IMR-90 (cell line): ENCODE measurements at regions not wholly inside any gene's neighbourhood (a gene's known extent, or its start where the extent isn't known, plus 50 kb on each side); places are given as distances from the start of the nearest gene placed in this dataset.

Source experiments
- ATAC-seq: fragments of 200-7000 bp; cut with Tn5 transposase; 2 replicates; pipeline ENCODE4 v1.9.1; 2020; ENCODE audit warnings: low read depth, mild to moderate bottlenecking, moderate library complexity
- BruUV-seq: library from RNA; stranded (reverse); fragments of 400-500 nt; replicated peaks from 2 replicates; lab custom pipeline; 2021; lab: Mats Ljungman, UMichigan
- CTCF ChIA-PET: fragments of 300-600 bp; formaldehyde crosslinking; extraction: SDS; loops from one replicate; lab custom pipeline; 2021; ENCODE audit warnings: antibody characterized with exemption; lab: Yijun Ruan, JAX
- POLR2A ChIA-PET: fragments of 300-600 bp; sonication (Branson Sonifier 250); formaldehyde crosslinking; loops from one replicate; lab custom pipeline; 2022; ENCODE audit warnings: antibody characterized with exemption; ENCODE audit not compliant: unreplicated experiment; lab: Charles Lee
- DNase-seq: peaks from one replicate; pipeline ENCODE4 v3.0.0; 2013
- H2AFZ ChIP-seq: replicated peaks from 2 replicates; pipeline ENCODE3; 2013; ENCODE audit warnings: low read length, mild to moderate bottlenecking; ENCODE audit not compliant: poor library complexity
- H2AK5ac ChIP-seq: 2 replicates; pipeline ENCODE4 v1.6.1; 2013; ENCODE audit warnings: low read depth, low read length, inconsistent platforms
- H2AK9ac ChIP-seq: replicated peaks from 2 replicates; pipeline ENCODE3; 2013; ENCODE audit warnings: mild to moderate bottlenecking, low read depth, low read length, moderate library complexity; ENCODE audit not compliant: poor library complexity
- H2BK120ac ChIP-seq: 2 replicates; pipeline ENCODE4 v1.6.1; 2013; ENCODE audit warnings: low read depth, low read length, inconsistent platforms
- H2BK15ac ChIP-seq: 3 replicates; pipeline ENCODE4 v1.6.1; 2013; ENCODE audit warnings: low read depth, low read length, inconsistent platforms
- H2BK20ac ChIP-seq: 2 replicates; pipeline ENCODE4 v1.6.1; 2013; ENCODE audit warnings: low read depth, mild to moderate bottlenecking, inconsistent platforms, low read length, moderate library complexity
- H2BK5ac ChIP-seq: 2 replicates; pipeline ENCODE4 v1.6.1; 2013; ENCODE audit warnings: mild to moderate bottlenecking, low read depth, low read length, inconsistent platforms; ENCODE audit not compliant: poor library complexity, severe bottlenecking
- H3K14ac ChIP-seq: replicated peaks from 2 replicates; pipeline ENCODE4 v1.6.1; 2013; ENCODE audit warnings: low read depth, low read length, inconsistent platforms
- H3K18ac ChIP-seq: 2 replicates; pipeline ENCODE4 v1.6.1; 2013; ENCODE audit warnings: low read depth, low read length, control low read depth
- H3K23ac ChIP-seq: 2 replicates; pipeline ENCODE4 v1.6.1; 2013; ENCODE audit warnings: low read depth, low read length, inconsistent platforms
- H3K27ac ChIP-seq: 2 replicates; pipeline ENCODE4 v1.5.1; 2013; ENCODE audit warnings: mild to moderate bottlenecking, control low read depth, low read length; ENCODE audit not compliant: insufficient read depth
- H3K27me3 ChIP-seq: 2 replicates; pipeline ENCODE4 v1.6.1; 2013; ENCODE audit warnings: low read length; ENCODE audit not compliant: control insufficient read depth, insufficient read depth
- H3K36me3 ChIP-seq: 2 replicates; pipeline ENCODE4 v1.6.1; 2013; ENCODE audit warnings: low read length, mixed read lengths; ENCODE audit not compliant: control insufficient read depth, insufficient read depth
- H3K4ac ChIP-seq: 2 replicates; pipeline ENCODE4 v1.6.1; 2013; ENCODE audit warnings: low read depth, low read length, inconsistent platforms
- H3K4me1 ChIP-seq: 2 replicates; pipeline ENCODE4 v1.6.1; 2013; ENCODE audit warnings: low read length, mixed read lengths; ENCODE audit not compliant: control insufficient read depth, insufficient read depth
- H3K4me2 ChIP-seq: 2 replicates; pipeline ENCODE4 v1.6.1; 2013; ENCODE audit warnings: low read depth, mild to moderate bottlenecking, control low read depth, low read length, moderate library complexity
- H3K4me3 ChIP-seq: 2 replicates; pipeline ENCODE4 v1.5.1; 2013; ENCODE audit warnings: low read depth, mild to moderate bottlenecking, control low read depth, low read length, moderate library complexity; ENCODE audit not compliant: insufficient read depth
- H3K56ac ChIP-seq: 2 replicates; pipeline ENCODE4 v1.6.1; 2013; ENCODE audit warnings: low read length, inconsistent platforms; ENCODE audit not compliant: insufficient read depth; ENCODE audit errors: extremely low read depth
- H3K79me1 ChIP-seq, 2 experiments: 2 replicates each; pipeline ENCODE4 v1.6.1; 2013; ENCODE audit warnings: low read length in 2 of 2, inconsistent platforms in 1 of 2, low read depth in 1 of 2
- H3K9ac ChIP-seq: 2 replicates; pipeline ENCODE4 v1.6.1; 2013; ENCODE audit warnings: low read depth, low read length, control low read depth
- H3K9me1 ChIP-seq: 2 replicates; pipeline ENCODE4 v1.6.1; 2013; ENCODE audit warnings: low read length, inconsistent platforms; ENCODE audit not compliant: insufficient read depth
- H3K9me3 ChIP-seq: 2 replicates; pipeline ENCODE4 v1.6.1; 2013; ENCODE audit warnings: low read length; ENCODE audit not compliant: control insufficient read depth, insufficient read depth
- H4K20me1 ChIP-seq: 2 replicates; pipeline ENCODE4 v1.6.1; 2013; ENCODE audit warnings: low read length, inconsistent platforms; ENCODE audit not compliant: insufficient read depth
- H4K5ac ChIP-seq: 2 replicates; pipeline ENCODE4 v1.6.1; 2013; ENCODE audit warnings: mild to moderate bottlenecking, low read depth, low read length, control low read depth
- H4K8ac ChIP-seq, 2 experiments: 2 replicates each; pipeline ENCODE4 v1.6.1; 2013; ENCODE audit warnings: low read depth in 2 of 2, low read length in 2 of 2, control low read depth in 1 of 2, inconsistent platforms in 1 of 2
- H4K91ac ChIP-seq: 2 replicates; pipeline ENCODE4 v1.6.1; 2013; ENCODE audit warnings: low read depth, low read length, inconsistent platforms; ENCODE audit not compliant: insufficient read depth
- BHLHE40 ChIP-seq: fragments of 150-350 bp; IDR thresholded peaks from 2 replicates; pipeline ENCODE4 v1.6.1; 2016; ENCODE audit warnings: mild to moderate bottlenecking, low read depth, low read length
- CEBPB ChIP-seq: IDR thresholded peaks from 2 replicates; pipeline ENCODE4 v1.6.1; 2012; ENCODE audit warnings: low read depth, low read length, improper control_type of control experiment
- CHD1 ChIP-seq: IDR thresholded peaks from 2 replicates; pipeline ENCODE4 v1.6.1; 2012; ENCODE audit warnings: low read depth, low read length, improper control_type of control experiment
- FOS ChIP-seq: fragments of 150-350 bp; IDR thresholded peaks from 2 replicates; pipeline ENCODE4 v1.6.1; 2016; ENCODE audit warnings: low read depth, low read length
- MAFK ChIP-seq: IDR thresholded peaks from 2 replicates; pipeline ENCODE4 v1.6.1; 2012; ENCODE audit warnings: low read depth, low read length, improper control_type of control experiment
- MAZ ChIP-seq: IDR thresholded peaks from 2 replicates; pipeline ENCODE4 v1.6.1; 2012; ENCODE audit warnings: low read depth, mild to moderate bottlenecking, low read length, improper control_type of control experiment, moderate library complexity, borderline replicate concordance
- MXI1 ChIP-seq: IDR thresholded peaks from 2 replicates; pipeline ENCODE4 v1.6.1; 2012; ENCODE audit warnings: low read depth, mild to moderate bottlenecking, low read length, moderate library complexity, borderline replicate concordance
- NFE2L2 ChIP-seq: fragments of 150-350 bp; IDR thresholded peaks from 2 replicates; pipeline ENCODE4 v1.6.1; 2016; ENCODE audit warnings: low read depth, mild to moderate bottlenecking, low read length
- POLR2A ChIP-seq: IDR thresholded peaks from 2 replicates; pipeline ENCODE4 v1.6.1; 2012; ENCODE audit warnings: mild to moderate bottlenecking, low read depth, low read length
- RAD21 ChIP-seq: IDR thresholded peaks from 2 replicates; pipeline ENCODE4 v1.6.1; 2012; ENCODE audit warnings: low read length, improper control_type of control experiment
- RCOR1 ChIP-seq: IDR thresholded peaks from 2 replicates; pipeline ENCODE4 v1.6.1; 2012; ENCODE audit warnings: mild to moderate bottlenecking, low read length, improper control_type of control experiment; ENCODE audit not compliant: insufficient replicate concordance
- RFX5 ChIP-seq: IDR thresholded peaks from 2 replicates; pipeline ENCODE4 v1.8.0; 2012; ENCODE audit warnings: low read depth, mild to moderate bottlenecking, low read length, moderate library complexity
- SMC3 ChIP-seq: fragments of 150-350 bp; IDR thresholded peaks from 2 replicates; pipeline ENCODE4 v1.6.1; 2016; ENCODE audit warnings: low read depth, mild to moderate bottlenecking, antibody characterized with exemption, low read length, moderate library complexity
- WGBS, 2 experiments: methylation state at CpG; one replicate each; pipeline versions ENCODE4 v1.1.5 to v1.1.7; 2013; ENCODE audit warnings: missing lambda C conversion rate in 2 of 2; ENCODE audit not compliant: insufficient read length in 1 of 2; ENCODE audit errors: extremely low coverage in 2 of 2; 5-methylcytosine and 5-hydroxymethylcytosine counted together
- dilution Hi-C: fragments of 300-500 bp; cut with HindIII; formaldehyde crosslinking; loops from one replicate; pipeline ENCODE4 v1.14.3; 2018; ENCODE audit warnings: low sequenced_read_pairs; ENCODE audit not compliant: unreplicated experiment
- in situ Hi-C: fragments of 300-500 bp; cut with MboI; formaldehyde crosslinking; loops from 3 replicates; pipeline ENCODE4 v1.14.3; 2019; ENCODE audit warnings: low sequenced_read_pairs, inconsistent platforms, mixed read lengths
- intact Hi-C: fragments of 100-400 bp; cut with micrococcal nuclease; formaldehyde crosslinking; loops from 2 replicates; pipeline ENCODE4 v1.10.0; 2022
- TF ChIP-seq, protein P1 (sequence below): fragments of 150-350 bp; IDR thresholded peaks from 2 replicates; pipeline ENCODE4 v1.6.1; 2016; ENCODE audit warnings: low read depth, mild to moderate bottlenecking, low read length, moderate library complexity, borderline replicate concordance
- TF ChIP-seq, protein P2 (sequence below): fragments of 150-350 bp; IDR thresholded peaks from 2 replicates; pipeline ENCODE4 v1.6.1; 2017; ENCODE audit warnings: mild to moderate bottlenecking, antibody characterized with exemption, low read length, low read depth
- TF ChIP-seq, protein P3 (sequence below): conservative IDR thresholded peaks from 2 replicates; pipeline ENCODE4 v1.5.1; 2012; ENCODE audit warnings: mild to moderate bottlenecking, low read depth, low read length, improper control_type of control experiment

DNA sequence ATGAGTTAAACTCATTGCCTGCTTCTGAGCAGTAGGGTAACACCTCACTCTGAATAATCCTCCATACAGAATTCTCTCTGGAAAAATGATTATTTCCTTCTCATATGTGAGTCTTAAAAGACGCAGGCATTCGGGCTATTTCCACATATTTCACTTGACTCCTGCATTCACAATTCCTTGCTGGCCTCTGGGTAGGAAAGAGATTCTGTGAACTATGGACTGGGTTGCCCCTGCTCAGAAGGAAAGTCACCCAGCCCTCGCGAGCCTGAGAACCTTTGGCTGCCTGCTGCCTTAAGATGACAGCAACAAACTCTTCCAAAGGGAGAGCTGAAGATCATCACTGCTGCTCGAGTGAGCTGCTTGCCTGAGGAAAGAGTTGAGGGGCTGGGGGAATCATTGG, 216.8 kb downstream of the BAMBI start:
- no peak overlapping the region for H2BK20ac ChIP-seq
- no peaks in the 10 kb centered on the region for H3K9me1 ChIP-seq
- TF ChIP-seq FOS, result no peak
- TF ChIP-seq BHLHE40, result no peak
- TF ChIP-seq MAZ, result no peak
- no peak for TF ChIP-seq RAD21
- no peak for TF ChIP-seq MXI1
- TF ChIP-seq CEBPB, result no peak
- TF ChIP-seq RFX5, result no peak
- TF ChIP-seq POLR2A, result no peak
- no peak for TF ChIP-seq RCOR1
- TF ChIP-seq, protein P1, sequence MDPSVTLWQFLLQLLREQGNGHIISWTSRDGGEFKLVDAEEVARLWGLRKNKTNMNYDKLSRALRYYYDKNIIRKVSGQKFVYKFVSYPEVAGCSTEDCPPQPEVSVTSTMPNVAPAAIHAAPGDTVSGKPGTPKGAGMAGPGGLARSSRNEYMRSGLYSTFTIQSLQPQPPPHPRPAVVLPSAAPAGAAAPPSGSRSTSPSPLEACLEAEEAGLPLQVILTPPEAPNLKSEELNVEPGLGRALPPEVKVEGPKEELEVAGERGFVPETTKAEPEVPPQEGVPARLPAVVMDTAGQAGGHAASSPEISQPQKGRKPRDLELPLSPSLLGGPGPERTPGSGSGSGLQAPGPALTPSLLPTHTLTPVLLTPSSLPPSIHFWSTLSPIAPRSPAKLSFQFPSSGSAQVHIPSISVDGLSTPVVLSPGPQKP, result no peak
- TF ChIP-seq MAFK, result no peak
- TF ChIP-seq, protein P2, sequence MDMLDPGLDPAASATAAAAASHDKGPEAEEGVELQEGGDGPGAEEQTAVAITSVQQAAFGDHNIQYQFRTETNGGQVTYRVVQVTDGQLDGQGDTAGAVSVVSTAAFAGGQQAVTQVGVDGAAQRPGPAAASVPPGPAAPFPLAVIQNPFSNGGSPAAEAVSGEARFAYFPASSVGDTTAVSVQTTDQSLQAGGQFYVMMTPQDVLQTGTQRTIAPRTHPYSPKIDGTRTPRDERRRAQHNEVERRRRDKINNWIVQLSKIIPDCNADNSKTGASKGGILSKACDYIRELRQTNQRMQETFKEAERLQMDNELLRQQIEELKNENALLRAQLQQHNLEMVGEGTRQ, result no peak
- no peak for TF ChIP-seq CHD1
- TF ChIP-seq, protein P3, sequence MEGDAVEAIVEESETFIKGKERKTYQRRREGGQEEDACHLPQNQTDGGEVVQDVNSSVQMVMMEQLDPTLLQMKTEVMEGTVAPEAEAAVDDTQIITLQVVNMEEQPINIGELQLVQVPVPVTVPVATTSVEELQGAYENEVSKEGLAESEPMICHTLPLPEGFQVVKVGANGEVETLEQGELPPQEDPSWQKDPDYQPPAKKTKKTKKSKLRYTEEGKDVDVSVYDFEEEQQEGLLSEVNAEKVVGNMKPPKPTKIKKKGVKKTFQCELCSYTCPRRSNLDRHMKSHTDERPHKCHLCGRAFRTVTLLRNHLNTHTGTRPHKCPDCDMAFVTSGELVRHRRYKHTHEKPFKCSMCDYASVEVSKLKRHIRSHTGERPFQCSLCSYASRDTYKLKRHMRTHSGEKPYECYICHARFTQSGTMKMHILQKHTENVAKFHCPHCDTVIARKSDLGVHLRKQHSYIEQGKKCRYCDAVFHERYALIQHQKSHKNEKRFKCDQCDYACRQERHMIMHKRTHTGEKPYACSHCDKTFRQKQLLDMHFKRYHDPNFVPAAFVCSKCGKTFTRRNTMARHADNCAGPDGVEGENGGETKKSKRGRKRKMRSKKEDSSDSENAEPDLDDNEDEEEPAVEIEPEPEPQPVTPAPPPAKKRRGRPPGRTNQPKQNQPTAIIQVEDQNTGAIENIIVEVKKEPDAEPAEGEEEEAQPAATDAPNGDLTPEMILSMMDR, result no peak
- TF ChIP-seq SMC3, result no peak
- TF ChIP-seq NFE2L2, result no peak
- no peak overlapping the region for H4K8ac ChIP-seq
- no peak overlapping the region for H4K91ac ChIP-seq
- POLR2A ChIA-PET, result no interaction called here
- no peaks in the 10 kb centered on the region for H3K79me1 ChIP-seq
- H3K56ac ChIP-seq, result no peak overlapping the region
- H3K9me3 ChIP-seq, result no peaks in the 10 kb centered on the region
- no peak overlapping the region for H2BK120ac ChIP-seq
- H2AFZ ChIP-seq, result no peak overlapping the region
- H3K27me3 ChIP-seq, result no peaks in the 10 kb centered on the region
- no TSS peak for BruUV-seq
- no peak overlapping the region for H3K9ac ChIP-seq
- H3K4me1 ChIP-seq, result peaks cover 6% of the 10 kb centered on the region
- H3K18ac ChIP-seq, result no peak overlapping the region
- no peaks in the 10 kb centered on the region for H3K36me3 ChIP-seq
- no peak overlapping the region for H3K4me2 ChIP-seq
- H3K4me3 ChIP-seq, result no peak overlapping the region
- peak overlapping the region; percentile 36; the same call in 1 of the 2 replicates for H3K4ac ChIP-seq
- peak overlapping the region; percentile 58; the same call in 1 of the 2 replicates for H2AK5ac ChIP-seq
- 67% methylated on average over 1 of the region's 5 CpGs; no CpG with 5 or more reads in 1 of the 2 experiments for WGBS, 2 experiments
- H2BK5ac ChIP-seq, result no peak overlapping the region
- no peak overlapping the region for H3K14ac ChIP-seq
- CTCF ChIA-PET, result interaction anchor here (0.6 kb wide), 1 partner anchor 904 kb away, joined by 5 read pairs; no protein-coding TSS in a partner anchor
- ATAC-seq (no peak), DNase-seq (no peak)
- in situ Hi-C loops, result no loop called here
- H2AK9ac ChIP-seq, result no peak overlapping the region
- 0 out of 3 replicates have a peak overlapping the region, but pooled peaks have one; percentile 59 for H2BK15ac ChIP-seq
- H3K23ac ChIP-seq, result no peak overlapping the region
- intact Hi-C loops, result loop anchor here (5.0 kb wide), 1 partner anchor 217 kb away; the partner anchor contains the start of gene BAMBI
- H3K27ac ChIP-seq, result no peak overlapping the region
- no peak overlapping the region for H4K5ac ChIP-seq
- dilution Hi-C loops, result no loop called here
- no peaks in the 10 kb centered on the region for H4K20me1 ChIP-seq
